ENCODE measurements at regions not wholly inside any gene's neighbourhood (a gene's known extent, or its start where the extent isn't known, plus 50 kb on each side); places are given as distances from the start of the nearest gene placed in this dataset.

GRCh38 chr21:38120984-38121855 is 135.6 kb upstream of the KCNJ15 start:
- TF ChIP-seq, protein P1, sequence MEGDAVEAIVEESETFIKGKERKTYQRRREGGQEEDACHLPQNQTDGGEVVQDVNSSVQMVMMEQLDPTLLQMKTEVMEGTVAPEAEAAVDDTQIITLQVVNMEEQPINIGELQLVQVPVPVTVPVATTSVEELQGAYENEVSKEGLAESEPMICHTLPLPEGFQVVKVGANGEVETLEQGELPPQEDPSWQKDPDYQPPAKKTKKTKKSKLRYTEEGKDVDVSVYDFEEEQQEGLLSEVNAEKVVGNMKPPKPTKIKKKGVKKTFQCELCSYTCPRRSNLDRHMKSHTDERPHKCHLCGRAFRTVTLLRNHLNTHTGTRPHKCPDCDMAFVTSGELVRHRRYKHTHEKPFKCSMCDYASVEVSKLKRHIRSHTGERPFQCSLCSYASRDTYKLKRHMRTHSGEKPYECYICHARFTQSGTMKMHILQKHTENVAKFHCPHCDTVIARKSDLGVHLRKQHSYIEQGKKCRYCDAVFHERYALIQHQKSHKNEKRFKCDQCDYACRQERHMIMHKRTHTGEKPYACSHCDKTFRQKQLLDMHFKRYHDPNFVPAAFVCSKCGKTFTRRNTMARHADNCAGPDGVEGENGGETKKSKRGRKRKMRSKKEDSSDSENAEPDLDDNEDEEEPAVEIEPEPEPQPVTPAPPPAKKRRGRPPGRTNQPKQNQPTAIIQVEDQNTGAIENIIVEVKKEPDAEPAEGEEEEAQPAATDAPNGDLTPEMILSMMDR (conservative IDR thresholded peaks at IDR 0.05; ENCODE audit: low read depth, low read length): no peak
- no peak for TF ChIP-seq EZH2 (IDR thresholded peaks at IDR 0.05; ENCODE audit: borderline replicate concordance, low read depth, low read length, poor library complexity, severe bottlenecking)

All from A673 (cell line).